Panc1 (cell line): ENCODE measurements at regions not wholly inside any gene's neighbourhood (a gene's known extent, or its start where the extent isn't known, plus 50 kb on each side); places are given as distances from the start of the nearest gene placed in this dataset.

ENCODE experiments used
- ATAC-seq: fragments of 200-7000 bp; cut with Tn5 transposase; 2 replicates; pipeline ENCODE4 v1.9.1; 2020; ENCODE audit warnings: mild to moderate bottlenecking, moderate library complexity
- BruUV-seq: library from RNA; stranded (reverse); fragments of 400-500 nt; replicated peaks from 2 replicates; lab custom pipeline; 2021; lab: Mats Ljungman, UMichigan
- CTCF ChIA-PET: fragments of 300-600 bp; sonication (Branson Sonifier 250); formaldehyde crosslinking; loops from one replicate; lab custom pipeline; 2022; ENCODE audit warnings: antibody characterized with exemption; lab: Charles Lee
- POLR2A ChIA-PET: fragments of 300-600 bp; sonication (Branson Sonifier 250); formaldehyde crosslinking; loops from one replicate; lab custom pipeline; 2022; ENCODE audit warnings: antibody characterized with exemption; lab: Charles Lee
- DNase-seq: peaks from one replicate; pipeline ENCODE4 v3.0.0-alpha.2; 2010; ENCODE audit warnings: low read depth, low spot score
- H3K27ac ChIP-seq: 2 replicates; pipeline ENCODE4 v1.5.1; 2011; ENCODE audit warnings: mild to moderate bottlenecking, low read length, inconsistent platforms
- H3K27me3 ChIP-seq: fragments of 200-500 bp; sonication (Bioruptor generic); 2 replicates; pipeline ENCODE4 v1.6.0; 2014; ENCODE audit warnings: low read length, inconsistent platforms; ENCODE audit not compliant: control insufficient read depth, insufficient read depth
- H3K36me3 ChIP-seq: fragments of 200-500 bp; sonication (Bioruptor generic); 2 replicates; pipeline ENCODE4 v1.5.1; 2014; ENCODE audit warnings: inconsistent platforms, mild to moderate bottlenecking, low read length, moderate library complexity; ENCODE audit not compliant: control insufficient read depth, insufficient read depth
- H3K4me1 ChIP-seq: 2 replicates; pipeline ENCODE4 v1.5.1; 2011; ENCODE audit warnings: inconsistent platforms, mild to moderate bottlenecking, low read length, moderate library complexity; ENCODE audit not compliant: control insufficient read depth, insufficient read depth
- H3K4me3 ChIP-seq, 2 experiments: 2 replicates each; pipeline ENCODE4 v1.5.1; 2011 to 2012; ENCODE audit warnings: low read depth in 2 of 2, low read length in 2 of 2, mild to moderate bottlenecking in 2 of 2, inconsistent platforms in 1 of 2, moderate library complexity in 1 of 2
- H3K9me3 ChIP-seq: fragments of 200-500 bp; sonication (Bioruptor generic); 2 replicates; pipeline ENCODE4 v1.5.1; 2014; ENCODE audit warnings: low read depth, mild to moderate bottlenecking, inconsistent platforms, low read length, moderate library complexity; ENCODE audit not compliant: control insufficient read depth, insufficient read depth
- POLR2AphosphoS5 ChIP-seq: IDR thresholded peaks from 2 replicates; pipeline ENCODE4 v1.6.1; 2012; ENCODE audit warnings: mild to moderate bottlenecking, low read depth, low read length, moderate library complexity
- SIN3A ChIP-seq: IDR thresholded peaks from 2 replicates; pipeline ENCODE4 v1.6.1; 2012; ENCODE audit warnings: low read depth, mild to moderate bottlenecking, low read length, moderate library complexity, borderline replicate concordance; ENCODE audit not compliant: insufficient read depth
- TCF7L2 ChIP-seq: IDR thresholded peaks from 2 replicates; pipeline ENCODE4 v1.6.1; 2011; ENCODE audit warnings: mild to moderate bottlenecking, low read depth, low read length, inconsistent platforms
- in situ Hi-C: cut with HindIII; loops from 2 replicates; pipeline ENCODE4 v1.10.0; 2016; ENCODE audit warnings: low sequenced_read_pairs, low pct_unique_long_range_greater_than_20kb
- intact Hi-C: fragments of 100-400 bp; cut with micrococcal nuclease; formaldehyde crosslinking; loops from one replicate; pipeline ENCODE4 v1.10.0; 2022; ENCODE audit not compliant: unreplicated experiment
- TF ChIP-seq, protein P1 (sequence below), 2 experiments: IDR thresholded peaks; 2 replicates each; pipeline ENCODE4 v1.6.1; 2011 to 2012; ENCODE audit warnings: low read depth in 2 of 2, control low read depth in 1 of 2, low read length in 1 of 2, mild to moderate bottlenecking in 1 of 2, moderate library complexity in 1 of 2; ENCODE audit not compliant: insufficient read depth in 1 of 2
- TF ChIP-seq, protein P2 (sequence below): fragments of 450-650 bp; IDR thresholded peaks from 2 replicates; pipeline ENCODE4 v1.5.1; 2017; ENCODE audit warnings: mild to moderate bottlenecking

DNA sequence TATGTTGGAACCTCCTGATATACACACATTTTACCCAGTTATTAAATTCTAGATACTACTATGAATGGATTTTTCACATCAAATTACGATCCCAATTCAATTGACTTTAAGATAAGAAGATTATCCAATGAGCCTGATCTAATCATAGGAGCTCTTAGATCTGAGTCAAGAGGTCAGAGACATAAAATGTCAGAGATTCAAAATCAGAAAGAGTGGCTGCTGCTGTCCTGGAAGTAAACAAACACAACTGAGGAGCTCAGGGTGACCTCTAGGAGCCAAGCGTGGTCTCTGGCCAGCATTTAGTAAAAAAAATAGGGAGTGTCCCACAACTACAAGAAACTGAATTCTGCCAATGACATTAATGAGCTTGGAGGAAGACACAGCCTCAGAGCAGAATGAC is 557.1 kb upstream of the CBLB start:
- Histone ChIP-seq H3K27me3 (no peaks in the 10 kb centered on the region), H3K36me3 (no peaks in the 10 kb centered on the region), H3K4me3 (no peak overlapping the region), H3K9me3 (no peaks in the 10 kb centered on the region), H3K4me1 (no peaks in the 10 kb centered on the region), H3K27ac (no peak overlapping the region)
- POLR2A ChIA-PET, result interaction anchor here (0.5 kb wide), 1 partner anchor 53 kb away, joined by 9 read pairs; no protein-coding TSS in a partner anchor
- no peak for DNase-seq
- CTCF ChIA-PET, result interaction anchor here (0.6 kb wide), 1 partner anchor 15 kb away, joined by 9 read pairs; no protein-coding TSS in a partner anchor
- ATAC-seq, result no peak
- no peak for TF ChIP-seq TCF7L2
- TF ChIP-seq, protein P1, sequence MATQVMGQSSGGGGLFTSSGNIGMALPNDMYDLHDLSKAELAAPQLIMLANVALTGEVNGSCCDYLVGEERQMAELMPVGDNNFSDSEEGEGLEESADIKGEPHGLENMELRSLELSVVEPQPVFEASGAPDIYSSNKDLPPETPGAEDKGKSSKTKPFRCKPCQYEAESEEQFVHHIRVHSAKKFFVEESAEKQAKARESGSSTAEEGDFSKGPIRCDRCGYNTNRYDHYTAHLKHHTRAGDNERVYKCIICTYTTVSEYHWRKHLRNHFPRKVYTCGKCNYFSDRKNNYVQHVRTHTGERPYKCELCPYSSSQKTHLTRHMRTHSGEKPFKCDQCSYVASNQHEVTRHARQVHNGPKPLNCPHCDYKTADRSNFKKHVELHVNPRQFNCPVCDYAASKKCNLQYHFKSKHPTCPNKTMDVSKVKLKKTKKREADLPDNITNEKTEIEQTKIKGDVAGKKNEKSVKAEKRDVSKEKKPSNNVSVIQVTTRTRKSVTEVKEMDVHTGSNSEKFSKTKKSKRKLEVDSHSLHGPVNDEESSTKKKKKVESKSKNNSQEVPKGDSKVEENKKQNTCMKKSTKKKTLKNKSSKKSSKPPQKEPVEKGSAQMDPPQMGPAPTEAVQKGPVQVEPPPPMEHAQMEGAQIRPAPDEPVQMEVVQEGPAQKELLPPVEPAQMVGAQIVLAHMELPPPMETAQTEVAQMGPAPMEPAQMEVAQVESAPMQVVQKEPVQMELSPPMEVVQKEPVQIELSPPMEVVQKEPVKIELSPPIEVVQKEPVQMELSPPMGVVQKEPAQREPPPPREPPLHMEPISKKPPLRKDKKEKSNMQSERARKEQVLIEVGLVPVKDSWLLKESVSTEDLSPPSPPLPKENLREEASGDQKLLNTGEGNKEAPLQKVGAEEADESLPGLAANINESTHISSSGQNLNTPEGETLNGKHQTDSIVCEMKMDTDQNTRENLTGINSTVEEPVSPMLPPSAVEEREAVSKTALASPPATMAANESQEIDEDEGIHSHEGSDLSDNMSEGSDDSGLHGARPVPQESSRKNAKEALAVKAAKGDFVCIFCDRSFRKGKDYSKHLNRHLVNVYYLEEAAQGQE (IDR thresholded peaks at IDR 0.05; ENCODE audit: insufficient read depth in 1 of 2, low read depth in 2 of 2, low read length in 1 of 2), result no peak
- TF ChIP-seq, protein P2, sequence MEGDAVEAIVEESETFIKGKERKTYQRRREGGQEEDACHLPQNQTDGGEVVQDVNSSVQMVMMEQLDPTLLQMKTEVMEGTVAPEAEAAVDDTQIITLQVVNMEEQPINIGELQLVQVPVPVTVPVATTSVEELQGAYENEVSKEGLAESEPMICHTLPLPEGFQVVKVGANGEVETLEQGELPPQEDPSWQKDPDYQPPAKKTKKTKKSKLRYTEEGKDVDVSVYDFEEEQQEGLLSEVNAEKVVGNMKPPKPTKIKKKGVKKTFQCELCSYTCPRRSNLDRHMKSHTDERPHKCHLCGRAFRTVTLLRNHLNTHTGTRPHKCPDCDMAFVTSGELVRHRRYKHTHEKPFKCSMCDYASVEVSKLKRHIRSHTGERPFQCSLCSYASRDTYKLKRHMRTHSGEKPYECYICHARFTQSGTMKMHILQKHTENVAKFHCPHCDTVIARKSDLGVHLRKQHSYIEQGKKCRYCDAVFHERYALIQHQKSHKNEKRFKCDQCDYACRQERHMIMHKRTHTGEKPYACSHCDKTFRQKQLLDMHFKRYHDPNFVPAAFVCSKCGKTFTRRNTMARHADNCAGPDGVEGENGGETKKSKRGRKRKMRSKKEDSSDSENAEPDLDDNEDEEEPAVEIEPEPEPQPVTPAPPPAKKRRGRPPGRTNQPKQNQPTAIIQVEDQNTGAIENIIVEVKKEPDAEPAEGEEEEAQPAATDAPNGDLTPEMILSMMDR, result no peak
- no peak for TF ChIP-seq SIN3A
- TF ChIP-seq POLR2AphosphoS5, result no peak
- in situ Hi-C loops (no loop called here), intact Hi-C loops (no loop called here)
- BruUV-seq, result no TSS peak

DNA sequence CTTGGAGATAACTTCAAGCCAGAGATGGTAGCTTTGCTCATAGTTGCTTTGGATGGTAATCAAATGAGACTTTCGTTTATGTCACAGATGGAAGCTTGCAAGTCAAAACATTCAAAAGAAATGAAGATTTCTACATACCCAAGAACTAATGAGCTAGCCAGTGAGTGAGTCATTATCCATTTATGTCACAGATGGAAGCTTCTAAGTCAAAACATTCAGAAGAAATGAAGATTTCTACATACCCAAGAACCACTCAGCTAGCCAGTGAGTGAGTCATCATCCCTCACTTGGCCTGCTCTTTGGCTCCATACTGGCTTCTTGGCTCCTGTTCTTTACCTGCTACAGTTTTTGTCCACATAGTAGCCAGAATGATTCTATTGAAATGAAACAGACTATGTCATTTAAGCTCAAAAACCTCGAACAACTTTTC is 559.8 kb upstream of the CBLB start:
- CTCF ChIA-PET, result interaction anchor here (0.6 kb wide), 1 partner anchor 253 kb away, joined by 3 read pairs; no protein-coding TSS in a partner anchor
- H3K27me3 ChIP-seq, result no peaks in the 10 kb centered on the region
- TF ChIP-seq POLR2AphosphoS5 (no peak), TCF7L2 (no peak), SIN3A (no peak)
- TF ChIP-seq, protein P1 (IDR thresholded peaks at IDR 0.05; ENCODE audit: insufficient read depth in 1 of 2, low read depth in 2 of 2, low read length in 1 of 2), result no peak
- TF ChIP-seq, protein P2, result no peak
- H3K27ac ChIP-seq, result no peak overlapping the region
- intact Hi-C loops, result no loop called here
- no peaks in the 10 kb centered on the region for H3K36me3 ChIP-seq
- BruUV-seq, result no TSS peak
- H3K4me3 ChIP-seq, result no peak overlapping the region
- H3K4me1 ChIP-seq, result no peaks in the 10 kb centered on the region
- in situ Hi-C loops, result no loop called here
- POLR2A ChIA-PET, result interaction anchor here (0.7 kb wide), 1 partner anchor 385 kb away, joined by 3 read pairs; no protein-coding TSS in a partner anchor
- H3K9me3 ChIP-seq, result no peaks in the 10 kb centered on the region
- DNase-seq (no peak), ATAC-seq (no peak)
